OCI-M1 (cell line): ENCODE measurements at regions not wholly inside any gene's neighbourhood (a gene's known extent, or its start where the extent isn't known, plus 50 kb on each side); places are given as distances from the start of the nearest gene placed in this dataset.

Source experiments
- DNase-seq: peaks from one replicate; lab custom pipeline; 2025; lab: John Stamatoyannopoulos, UW

- no peak for DNase-seq
Measured at GRCh38 chrX:132568291-132568690, 79.5 kb upstream of the MBNL3 start.

GRCh38 chrX:132565273-132565672 lies 76.4 kb upstream of the MBNL3 start:
- DNase-seq, result no peak

GRCh38 chrX:132563976-132564375 lies 75.1 kb upstream of the MBNL3 start:
- no peak for DNase-seq

- no peak for DNase-seq
Measured at GRCh38 chrX:132561974-132562373, 73.1 kb upstream of the MBNL3 start.

GRCh38 chrX:132561483-132561882 lies 72.6 kb upstream of the MBNL3 start:
- no peak for DNase-seq

GRCh38 chrX:132559101-132559500 lies 70.3 kb upstream of the MBNL3 start:
- peak; percentile 1 for DNase-seq

- DNase-seq, result no peak
Measured at GRCh38 chrX:132539611-132540010, 50.8 kb upstream of the MBNL3 start.
